GM13977 (cell line): ENCODE measurements at regions not wholly inside any gene's neighbourhood (a gene's known extent, or its start where the extent isn't known, plus 50 kb on each side); places are given as distances from the start of the nearest gene placed in this dataset.

Experiments used
- DNase-seq: peaks from one replicate; pipeline ENCODE4 v3.0.0; 2012; ENCODE audit warnings: low spot score
- in situ Hi-C: fragments of 300-500 bp; cut with MboI; formaldehyde crosslinking; loops from one replicate; pipeline ENCODE4 v1.12.0; 2022; ENCODE audit warnings: low sequenced_read_pairs, low pct_unique_long_range_greater_than_20kb, mixed read lengths, inconsistent platforms; ENCODE audit not compliant: unreplicated experiment
- TF ChIP-seq, protein P1 (sequence below): IDR thresholded peaks from 2 replicates; pipeline ENCODE4 v1.5.1; 2012; ENCODE audit warnings: mild to moderate bottlenecking, control low read depth; ENCODE audit not compliant: insufficient read depth; ENCODE audit errors: extremely low read depth, missing control alignments

DNA sequence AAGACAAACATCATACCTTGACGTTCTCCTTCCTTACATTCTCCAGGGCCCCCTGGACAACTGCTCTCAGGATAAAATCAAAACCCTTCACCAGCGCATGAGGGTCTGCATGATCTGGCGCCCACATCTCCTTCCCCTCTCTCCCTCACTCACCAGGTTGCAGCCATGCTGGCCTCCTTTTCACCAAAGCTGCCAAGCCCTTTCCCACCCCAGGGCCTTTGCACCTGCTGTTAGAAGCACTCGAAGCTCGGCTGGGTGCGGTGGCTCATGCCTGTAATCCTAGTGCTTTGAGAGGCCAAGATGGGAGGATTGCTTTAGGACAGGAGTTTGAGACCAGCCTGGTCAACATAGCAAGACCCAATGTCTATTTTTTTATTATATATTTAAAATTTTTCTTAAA lies 56.1 kb upstream of the NUP50 start:
- DNase-seq = no peak
- in situ Hi-C loops = no loop called here
- TF ChIP-seq, protein P1, sequence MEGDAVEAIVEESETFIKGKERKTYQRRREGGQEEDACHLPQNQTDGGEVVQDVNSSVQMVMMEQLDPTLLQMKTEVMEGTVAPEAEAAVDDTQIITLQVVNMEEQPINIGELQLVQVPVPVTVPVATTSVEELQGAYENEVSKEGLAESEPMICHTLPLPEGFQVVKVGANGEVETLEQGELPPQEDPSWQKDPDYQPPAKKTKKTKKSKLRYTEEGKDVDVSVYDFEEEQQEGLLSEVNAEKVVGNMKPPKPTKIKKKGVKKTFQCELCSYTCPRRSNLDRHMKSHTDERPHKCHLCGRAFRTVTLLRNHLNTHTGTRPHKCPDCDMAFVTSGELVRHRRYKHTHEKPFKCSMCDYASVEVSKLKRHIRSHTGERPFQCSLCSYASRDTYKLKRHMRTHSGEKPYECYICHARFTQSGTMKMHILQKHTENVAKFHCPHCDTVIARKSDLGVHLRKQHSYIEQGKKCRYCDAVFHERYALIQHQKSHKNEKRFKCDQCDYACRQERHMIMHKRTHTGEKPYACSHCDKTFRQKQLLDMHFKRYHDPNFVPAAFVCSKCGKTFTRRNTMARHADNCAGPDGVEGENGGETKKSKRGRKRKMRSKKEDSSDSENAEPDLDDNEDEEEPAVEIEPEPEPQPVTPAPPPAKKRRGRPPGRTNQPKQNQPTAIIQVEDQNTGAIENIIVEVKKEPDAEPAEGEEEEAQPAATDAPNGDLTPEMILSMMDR = no peak

DNA sequence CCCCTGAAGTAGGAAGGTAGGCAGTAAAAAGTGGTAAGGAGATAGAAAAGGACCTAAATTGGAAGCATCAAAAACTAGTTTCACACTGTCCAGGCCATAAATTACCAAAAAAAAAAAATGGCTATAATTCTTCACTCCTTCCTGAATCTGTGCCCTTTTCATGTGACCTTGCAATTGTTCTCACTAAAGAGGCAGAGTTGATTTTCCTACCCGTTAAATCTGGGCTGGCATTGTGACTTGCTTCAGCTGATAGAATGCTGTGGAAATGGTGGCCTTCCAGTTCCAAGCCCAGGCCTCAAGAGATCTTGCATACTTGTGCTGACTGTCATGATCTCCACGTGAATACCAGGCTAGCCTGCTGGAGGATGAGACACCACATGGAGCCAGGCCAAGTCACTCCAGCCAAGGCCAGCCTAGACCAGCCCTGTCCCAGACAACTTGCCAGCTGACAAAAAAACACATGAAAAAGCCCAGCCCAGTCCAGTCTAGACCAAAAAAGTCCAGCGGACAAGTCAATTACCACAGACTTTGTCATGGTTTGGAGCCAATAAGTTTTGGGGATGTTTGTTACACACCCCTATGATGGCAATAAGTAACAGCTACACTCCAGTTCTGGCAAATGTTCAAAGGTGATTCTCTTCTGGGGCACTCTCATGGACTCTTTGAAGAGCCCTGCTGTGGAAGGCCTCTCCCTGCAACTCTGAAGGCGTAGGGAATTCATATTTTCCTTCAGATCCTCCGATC lies 51.4 kb upstream of the NUP50 start:
- DNase-seq = no peak
- TF ChIP-seq, protein P1 = no peak
- in situ Hi-C loops = no loop called here
